Epithelial cell of proximal tubule (primary cell): ENCODE measurements at regions not wholly inside any gene's neighbourhood (a gene's known extent, or its start where the extent isn't known, plus 50 kb on each side); places are given as distances from the start of the nearest gene placed in this dataset.

Source experiments
- DNase-seq: peaks from one replicate; pipeline ENCODE4 v3.0.0-alpha.2; 2011; ENCODE audit warnings: low read depth
- H3K4me3 ChIP-seq: 2 replicates; pipeline ENCODE4 v1.5.1; 2011; ENCODE audit warnings: low read depth, mild to moderate bottlenecking, low read length
- CTCF ChIP-seq: conservative IDR thresholded peaks from 2 replicates; pipeline ENCODE4 v1.5.1; 2012; ENCODE audit warnings: low read depth, mild to moderate bottlenecking, low read length

GRCh38 chr21:38984982-38985567, 179.3 kb downstream of the ETS2 start:
- TF ChIP-seq CTCF = no peak
- no peak for DNase-seq
- H3K4me3 ChIP-seq = no peak overlapping the region

- no peak for TF ChIP-seq CTCF
- DNase-seq = no peak
- H3K4me3 ChIP-seq = no peak overlapping the region
These were observed 178.8 kb downstream of the ETS2 start for GRCh38 chr21:38984568-38984967.

- no peak for DNase-seq
These were observed 177.8 kb downstream of the ETS2 start for GRCh38 chr21:38983560-38983959.

GRCh38 chr21:38982804-38983203, 177.1 kb downstream of the ETS2 start:
- no peak overlapping the region for H3K4me3 ChIP-seq
- no peak for TF ChIP-seq CTCF
- DNase-seq = no peak

More at GRCh38 chr21:38983560-38983959, 177.8 kb downstream of the ETS2 start:
- TF ChIP-seq CTCF = no peak
- no peak overlapping the region for H3K4me3 ChIP-seq

- no peak for DNase-seq
- no peak for TF ChIP-seq CTCF
These were observed 176.4 kb downstream of the ETS2 start for GRCh38 chr21:38982096-38982495.

GRCh38 chr21:38980416-38981313, 174.9 kb downstream of the ETS2 start:
- no peak for TF ChIP-seq CTCF
- DNase-seq = no peak
- H3K4me3 ChIP-seq = no peak overlapping the region

More at GRCh38 chr21:38982096-38982495, 176.4 kb downstream of the ETS2 start:
- no peak overlapping the region for H3K4me3 ChIP-seq
